Trophoblast cell (in vitro differentiated cells and primary cell): ENCODE measurements at regions not wholly inside any gene's neighbourhood (a gene's known extent, or its start where the extent isn't known, plus 50 kb on each side); places are given as distances from the start of the nearest gene placed in this dataset.

Source experiments
- DNase-seq, 2 donors: peaks; one replicate each; pipeline ENCODE4 v3.0.0-alpha.2; 2016
- H2AFZ ChIP-seq: 2 replicates; pipeline ENCODE4 v1.6.1; 2013; ENCODE audit warnings: low read length, moderate library complexity, mild to moderate bottlenecking; ENCODE audit not compliant: insufficient read depth, poor library complexity
- H2AK5ac ChIP-seq: 2 replicates; pipeline ENCODE4 v1.6.1; 2013; ENCODE audit warnings: mild to moderate bottlenecking, low read length
- H2BK120ac ChIP-seq: 2 replicates; pipeline ENCODE4 v1.6.1; 2013; ENCODE audit warnings: low read length, mild to moderate bottlenecking, moderate library complexity; ENCODE audit not compliant: insufficient read depth, poor library complexity
- H2BK12ac ChIP-seq: 2 replicates; pipeline ENCODE4 v1.6.1; 2013; ENCODE audit warnings: mild to moderate bottlenecking, low read length, moderate library complexity
- H2BK5ac ChIP-seq: 2 replicates; pipeline ENCODE4 v1.6.1; 2013; ENCODE audit warnings: low read length, low read depth, moderate library complexity, mild to moderate bottlenecking; ENCODE audit not compliant: poor library complexity
- H3K14ac ChIP-seq: 2 replicates; pipeline ENCODE4 v1.6.1; 2013; ENCODE audit warnings: mild to moderate bottlenecking, low read length
- H3K18ac ChIP-seq: 2 replicates; pipeline ENCODE4 v1.6.1; 2013; ENCODE audit warnings: mild to moderate bottlenecking, low read length
- H3K23ac ChIP-seq: 2 replicates; pipeline ENCODE4 v1.6.1; 2013; ENCODE audit warnings: low read length
- H3K27ac ChIP-seq: 2 replicates; pipeline ENCODE4 v1.5.1; 2013; ENCODE audit warnings: low read depth, mild to moderate bottlenecking, inconsistent platforms, low read length, moderate library complexity
- H3K27me3 ChIP-seq: 2 replicates; pipeline ENCODE4 v1.6.1; 2013; ENCODE audit warnings: inconsistent platforms, mild to moderate bottlenecking, low read length, moderate library complexity; ENCODE audit not compliant: insufficient read depth
- H3K36me3 ChIP-seq, 2 experiments: 1 replicate in 1 of 2; 2 replicates in 1 of 2; pipeline ENCODE4 v1.6.1; 2013; ENCODE audit warnings: low read length in 2 of 2, mild to moderate bottlenecking in 2 of 2, moderate library complexity in 1 of 2; ENCODE audit not compliant: insufficient read depth in 2 of 2, control insufficient read depth in 1 of 2
- H3K4ac ChIP-seq: 2 replicates; pipeline ENCODE4 v1.6.1; 2013; ENCODE audit warnings: low read depth, mild to moderate bottlenecking, low read length, moderate library complexity
- H3K4me1 ChIP-seq, 2 experiments: 1 replicate in 1 of 2; 2 replicates in 1 of 2; pipeline ENCODE4 v1.6.1; 2013; ENCODE audit warnings: low read length in 2 of 2, mild to moderate bottlenecking in 2 of 2, moderate library complexity in 1 of 2; ENCODE audit not compliant: insufficient read depth in 2 of 2, control insufficient read depth in 1 of 2
- H3K4me2 ChIP-seq: 2 replicates; pipeline ENCODE4 v1.6.1; 2013; ENCODE audit warnings: inconsistent platforms, mild to moderate bottlenecking, low read length, moderate library complexity
- H3K4me3 ChIP-seq: 2 replicates; pipeline ENCODE4 v1.5.1; 2013; ENCODE audit warnings: mild to moderate bottlenecking, low read depth, low read length, inconsistent platforms
- H3K79me1 ChIP-seq: one replicate; pipeline ENCODE4 v1.6.1; 2013; ENCODE audit warnings: low read length
- H3K79me2 ChIP-seq: 2 replicates; pipeline ENCODE4 v1.6.1; 2013; ENCODE audit warnings: low read length, mild to moderate bottlenecking; ENCODE audit not compliant: control insufficient read depth, insufficient read depth, poor library complexity
- H3K9ac ChIP-seq: 2 replicates; pipeline ENCODE4 v1.6.1; 2013; ENCODE audit warnings: mild to moderate bottlenecking, low read length
- H3K9me3 ChIP-seq: 2 replicates; pipeline ENCODE4 v1.6.1; 2013; ENCODE audit warnings: low read depth, mild to moderate bottlenecking, control low read depth, inconsistent platforms, low read length; ENCODE audit not compliant: insufficient read depth
- H4K12ac ChIP-seq: 2 replicates; pipeline ENCODE4 v1.6.1; 2013; ENCODE audit warnings: low read depth, mild to moderate bottlenecking, low read length, moderate library complexity
- H4K8ac ChIP-seq: 2 replicates; pipeline ENCODE4 v1.6.1; 2013; ENCODE audit warnings: low read depth, mild to moderate bottlenecking, low read length, moderate library complexity
- H4K91ac ChIP-seq: one replicate; pipeline ENCODE4 v1.6.1; 2013; ENCODE audit warnings: low read depth, mild to moderate bottlenecking, low read length, moderate library complexity
- WGBS: extraction: QIAGEN DNeasy Blood & Tissue Kit; methylation state at CpG from one replicate; pipeline ENCODE4 v1.1.7; 2013; ENCODE audit warnings: missing lambda C conversion rate; ENCODE audit not compliant: insufficient read length, insufficient coverage; ENCODE audit errors: extremely low coverage; 5-methylcytosine and 5-hydroxymethylcytosine counted together

DNA sequence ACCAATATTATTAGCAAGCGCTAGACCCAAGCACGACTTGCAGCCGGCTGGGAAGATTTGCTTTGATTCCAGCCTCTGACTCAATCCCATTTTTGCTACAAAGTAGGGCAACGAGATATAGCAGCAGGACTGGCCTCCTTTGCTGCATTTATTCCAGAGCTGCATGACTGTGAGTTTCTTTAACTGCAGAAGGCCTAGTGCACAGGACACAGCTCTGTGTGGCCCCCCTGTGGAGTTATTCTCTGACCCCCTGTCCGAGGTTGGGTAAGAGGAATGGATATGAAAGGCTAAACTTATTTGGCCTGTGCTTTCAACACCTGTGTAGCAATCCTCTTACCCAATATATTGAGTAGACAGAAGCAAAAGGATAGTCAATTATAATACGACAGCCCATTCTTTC, 133.3 kb upstream of the SPTLC3 start:
- Histone ChIP-seq H3K23ac (no peak overlapping the region), H3K27ac (no peak overlapping the region), H3K36me3 (no peaks in the 10 kb centered on the region), H3K4me3 (no peak overlapping the region), H4K12ac (no peak overlapping the region), H3K4me1 (no peaks in the 10 kb centered on the region), H3K9ac (no peak overlapping the region), H3K18ac (no peak overlapping the region), H2AFZ (no peak overlapping the region), H3K9me3 (no peaks in the 10 kb centered on the region), H2BK12ac (no peak overlapping the region), H3K79me1 (no peaks in the 10 kb centered on the region), H3K79me2 (no peaks in the 10 kb centered on the region), H3K27me3 (no peaks in the 10 kb centered on the region), H4K91ac (no peak overlapping the region), H2AK5ac (no peak overlapping the region), H3K14ac (no peak overlapping the region), H4K8ac (no peak overlapping the region), H3K4ac (no peak overlapping the region), H2BK120ac (no peak overlapping the region), H2BK5ac (no peak overlapping the region), H3K4me2 (no peak overlapping the region)
- no CpG with 5 or more reads among the region's 6 CpGs for WGBS
- DNase-seq = no peak

DNA sequence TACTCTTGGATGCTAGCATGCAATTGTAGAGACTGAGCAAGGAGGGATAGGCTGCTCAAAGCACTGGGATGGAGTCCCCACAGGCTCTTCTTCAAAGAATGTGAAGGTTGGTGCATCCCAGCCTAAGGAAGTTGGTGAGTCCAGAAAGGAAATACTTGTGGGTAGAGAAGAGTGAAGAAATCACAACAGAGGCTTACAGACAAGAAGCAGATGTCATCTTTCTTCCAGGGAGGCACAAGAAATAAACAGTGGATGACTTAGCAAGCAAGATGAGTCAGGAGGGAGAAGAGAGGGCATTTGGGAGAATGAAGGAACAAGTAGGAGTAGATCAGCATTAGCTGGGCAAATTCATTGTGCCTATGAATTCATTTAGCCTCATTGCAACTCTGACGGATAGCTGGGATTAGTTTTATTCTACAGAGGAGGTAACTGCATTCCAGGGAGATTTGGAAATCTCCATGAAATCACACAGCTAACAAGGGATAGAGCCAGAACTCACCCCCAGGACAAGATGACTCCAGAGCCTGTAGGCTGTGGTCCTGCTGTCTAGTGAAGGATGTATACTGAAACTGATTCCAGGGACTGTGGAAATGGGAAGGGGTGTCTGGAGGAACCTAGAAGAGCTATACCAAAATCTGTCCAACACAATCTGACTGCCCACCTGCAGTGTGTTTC, 125.8 kb upstream of the SPTLC3 start:
- no peaks in the 10 kb centered on the region for H3K27me3 ChIP-seq
- H3K79me1 ChIP-seq = no peaks in the 10 kb centered on the region
- H4K12ac ChIP-seq = no peak overlapping the region
- no peak overlapping the region for H3K14ac ChIP-seq
- no peak overlapping the region for H3K18ac ChIP-seq
- H3K27ac ChIP-seq = no peak overlapping the region
- no peak for DNase-seq
- no peaks in the 10 kb centered on the region for H3K36me3 ChIP-seq
- H4K8ac ChIP-seq = no peak overlapping the region
- no peak overlapping the region for H2BK12ac ChIP-seq
- no CpG with 5 or more reads among the region's 1 CpG for WGBS
- H2BK5ac ChIP-seq = no peak overlapping the region
- H4K91ac ChIP-seq = no peak overlapping the region
- no peak overlapping the region for H3K23ac ChIP-seq
- H3K79me2 ChIP-seq = no peaks in the 10 kb centered on the region
- no peak overlapping the region for H2BK120ac ChIP-seq
- H2AK5ac ChIP-seq = no peak overlapping the region
- no peak overlapping the region for H3K4ac ChIP-seq
- H3K9me3 ChIP-seq = peaks cover 2% of the 10 kb centered on the region
- no peak overlapping the region for H3K4me3 ChIP-seq
- no peak overlapping the region for H3K4me2 ChIP-seq
- H3K9ac ChIP-seq = no peak overlapping the region
- no peak overlapping the region for H2AFZ ChIP-seq
- no peaks in the 10 kb centered on the region for H3K4me1 ChIP-seq

DNA sequence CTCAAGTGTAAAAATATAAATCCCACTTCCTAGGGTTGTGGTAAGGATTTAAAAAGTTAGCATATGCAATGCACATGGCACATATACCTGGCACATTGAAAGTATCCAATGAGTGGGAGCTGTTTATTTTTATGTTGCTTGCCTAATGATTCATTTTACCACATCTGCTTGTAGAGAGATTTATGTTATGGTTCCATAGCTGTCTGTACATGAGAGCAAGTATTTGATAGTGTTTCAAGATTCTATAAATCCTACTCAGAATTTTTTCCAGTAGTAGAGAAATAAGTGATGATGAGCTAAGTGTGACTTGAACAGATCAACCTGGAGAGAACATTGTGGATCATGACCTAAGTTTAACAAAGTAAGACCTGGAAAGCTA, 125.3 kb upstream of the SPTLC3 start:
- Histone ChIP-seq H3K14ac (no peak overlapping the region), H2AFZ (no peak overlapping the region), H3K4me2 (no peak overlapping the region), H3K27ac (no peak overlapping the region), H3K79me1 (no peaks in the 10 kb centered on the region), H3K36me3 (no peaks in the 10 kb centered on the region), H3K18ac (no peak overlapping the region), H3K9ac (no peak overlapping the region), H2BK120ac (no peak overlapping the region), H3K23ac (no peak overlapping the region), H2BK5ac (no peak overlapping the region), H2AK5ac (no peak overlapping the region), H3K4me1 (no peaks in the 10 kb centered on the region), H3K27me3 (no peaks in the 10 kb centered on the region), H4K12ac (no peak overlapping the region), H3K79me2 (no peaks in the 10 kb centered on the region), H3K9me3 (peaks cover 2% of the 10 kb centered on the region), H2BK12ac (no peak overlapping the region), H4K91ac (no peak overlapping the region), H3K4me3 (no peak overlapping the region), H4K8ac (no peak overlapping the region), H3K4ac (no peak overlapping the region)
- DNase-seq = no peak

DNA sequence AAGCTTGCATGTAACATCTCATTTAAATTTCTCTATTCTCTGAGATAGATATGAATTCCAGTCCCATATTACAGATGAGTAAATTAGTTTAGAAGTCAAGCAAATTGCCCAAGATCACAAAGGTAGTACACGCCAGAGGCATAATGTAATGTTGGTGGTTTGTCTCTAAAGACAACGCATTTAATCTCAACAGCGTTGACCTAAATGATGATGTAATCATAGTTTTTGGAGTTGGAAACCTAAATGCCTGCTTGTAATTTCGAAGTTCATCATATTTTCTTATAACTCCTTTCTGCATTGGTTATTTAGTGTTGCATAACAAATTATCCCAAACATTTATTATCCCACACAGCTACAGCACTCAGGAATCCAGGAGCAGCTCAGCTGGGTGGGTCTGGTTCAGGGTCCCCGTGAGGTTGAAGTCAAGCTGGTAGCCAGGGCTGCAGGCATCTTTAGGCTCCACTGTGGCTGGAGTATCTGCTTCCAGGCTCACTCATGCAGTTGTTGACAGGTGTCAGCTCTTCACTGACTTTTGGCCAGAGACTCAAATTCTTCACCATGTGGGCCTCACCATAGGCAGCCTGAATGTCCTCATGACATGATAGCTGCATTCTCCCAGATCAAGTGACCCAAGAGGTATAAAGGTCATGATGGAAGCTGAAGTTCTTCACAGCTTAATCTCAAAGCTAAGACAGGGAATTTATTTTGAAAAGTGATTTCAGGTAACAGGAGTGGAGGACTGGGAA, 122.0 kb upstream of the SPTLC3 start:
- Histone ChIP-seq H3K4me3 (no peak overlapping the region), H3K27me3 (no peaks in the 10 kb centered on the region), H2AK5ac (no peak overlapping the region), H3K4me2 (no peak overlapping the region), H2BK5ac (no peak overlapping the region), H2BK12ac (no peak overlapping the region), H4K8ac (no peak overlapping the region), H3K79me2 (no peaks in the 10 kb centered on the region), H3K79me1 (no peaks in the 10 kb centered on the region), H3K23ac (no peak overlapping the region), H3K27ac (no peak overlapping the region), H4K91ac (no peak overlapping the region), H3K18ac (no peak overlapping the region), H3K4ac (no peak overlapping the region), H3K9ac (no peak overlapping the region), H2AFZ (no peak overlapping the region), H3K4me1 (no peaks in the 10 kb centered on the region), H4K12ac (no peak overlapping the region), H2BK120ac (no peak overlapping the region), H3K14ac (no peak overlapping the region), H3K36me3 (no peaks in the 10 kb centered on the region), H3K9me3 (peaks cover 4% of the 10 kb centered on the region)
- WGBS = no CpG with 5 or more reads among the region's 5 CpGs
- DNase-seq = no peak
